SK-N-SH treated with all-trans-retinoic acid at 6 μM for 48 hours (cell line): ENCODE measurements at regions not wholly inside any gene's neighbourhood (a gene's known extent, or its start where the extent isn't known, plus 50 kb on each side); places are given as distances from the start of the nearest gene placed in this dataset.

Source experiments
- ATAC-seq: fragments of 200-7000 bp; cut with Tn5 transposase; 3 replicates; pipeline ENCODE4 v1.9.1; 2020; ENCODE audit warnings: mild to moderate bottlenecking, moderate library complexity
- ARNTL ChIP-seq: fragments of 450-650 bp; formaldehyde crosslinking; IDR thresholded peaks from 2 replicates; pipeline ENCODE4 v1.5.0; 2020; ENCODE audit warnings: low read depth, mild to moderate bottlenecking, moderate library complexity, borderline replicate concordance
- BACH2 ChIP-seq: fragments of 250-450 bp; sonication (Bioruptor Pico); IDR thresholded peaks from 2 replicates; pipeline ENCODE4 v1.9.0; 2021; ENCODE audit warnings: mild to moderate bottlenecking, borderline replicate concordance
- CSDC2 ChIP-seq: fragments of 250-450 bp; sonication (Bioruptor Pico); IDR thresholded peaks from 2 replicates; pipeline ENCODE4 v1.5.0; 2020; ENCODE audit warnings: mild to moderate bottlenecking, moderate library complexity
- CSRNP3 ChIP-seq: fragments of 250-450 bp; sonication (Bioruptor Pico); IDR thresholded peaks from 2 replicates; pipeline ENCODE4 v1.5.1; 2021; ENCODE audit warnings: mild to moderate bottlenecking, moderate library complexity
- ESRRG ChIP-seq: fragments of 250-450 bp; sonication (Bioruptor Pico); IDR thresholded peaks from 2 replicates; pipeline ENCODE4 v1.6.1; 2021; ENCODE audit warnings: mild to moderate bottlenecking
- GLIS3 ChIP-seq: fragments of 250-450 bp; sonication (Bioruptor Pico); IDR thresholded peaks from 2 replicates; pipeline ENCODE4 v1.5.0; 2020; ENCODE audit warnings: mild to moderate bottlenecking, moderate library complexity
- ISL1 ChIP-seq: fragments of 250-450 bp; sonication (Bioruptor Pico); IDR thresholded peaks from 2 replicates; pipeline ENCODE4 v2.1.2; 2022; ENCODE audit warnings: mild to moderate bottlenecking, moderate library complexity
- OSR1 ChIP-seq: fragments of 250-450 bp; sonication (Bioruptor Pico); IDR thresholded peaks from 2 replicates; pipeline ENCODE4 v1.8.0; 2022; ENCODE audit warnings: moderate library complexity, mild to moderate bottlenecking, inconsistent platforms
- POU6F1 ChIP-seq: fragments of 250-450 bp; sonication (Bioruptor Pico); IDR thresholded peaks from 2 replicates; pipeline ENCODE4 v1.8.0; 2021; ENCODE audit warnings: low read depth, mild to moderate bottlenecking, moderate library complexity, borderline replicate concordance
- PPARA ChIP-seq: fragments of 250-450 bp; sonication (Bioruptor Pico); IDR thresholded peaks from 2 replicates; pipeline ENCODE4 v1.5.0; 2020; ENCODE audit warnings: mild to moderate bottlenecking, borderline replicate concordance
- RARB ChIP-seq: fragments of 250-450 bp; sonication (Bioruptor Pico); IDR thresholded peaks from 2 replicates; pipeline ENCODE4 v1.8.0; 2021; ENCODE audit warnings: mild to moderate bottlenecking, moderate library complexity
- SNAI2 ChIP-seq: fragments of 250-450 bp; sonication (Bioruptor Pico); IDR thresholded peaks from 2 replicates; pipeline ENCODE4 v1.5.0; 2020; ENCODE audit warnings: mild to moderate bottlenecking, moderate library complexity
- TCF4 ChIP-seq: fragments of 250-450 bp; sonication (Bioruptor Pico); IDR thresholded peaks from 2 replicates; pipeline ENCODE4 v1.8.0; 2021; ENCODE audit warnings: mild to moderate bottlenecking, moderate library complexity, borderline replicate concordance
- TOX ChIP-seq: fragments of 250-450 bp; sonication (Bioruptor Pico); IDR thresholded peaks from 2 replicates; pipeline ENCODE4 v1.8.0; 2021; ENCODE audit warnings: mild to moderate bottlenecking, moderate library complexity, borderline replicate concordance
- ZC3H10 ChIP-seq: fragments of 250-450 bp; sonication (Bioruptor Pico); IDR thresholded peaks from 2 replicates; pipeline ENCODE4 v1.5.1; 2021; ENCODE audit warnings: mild to moderate bottlenecking, moderate library complexity
- ZFP3 ChIP-seq: fragments of 250-450 bp; sonication (Bioruptor Pico); IDR thresholded peaks from 2 replicates; pipeline ENCODE4 v1.5.0; 2020; ENCODE audit warnings: mild to moderate bottlenecking, moderate library complexity
- ZFP30 ChIP-seq: fragments of 450-650 bp; formaldehyde crosslinking; IDR thresholded peaks from 2 replicates; pipeline ENCODE4 v1.5.0; 2022; ENCODE audit warnings: mild to moderate bottlenecking, moderate library complexity
- ZNF565 ChIP-seq: fragments of 450-650 bp; formaldehyde crosslinking; conservative IDR thresholded peaks from 2 replicates; pipeline ENCODE4 v1.5.0; 2020; ENCODE audit warnings: low read depth, mild to moderate bottlenecking, moderate library complexity
- ZNF70 ChIP-seq: fragments of 450-650 bp; formaldehyde crosslinking; IDR thresholded peaks from 2 replicates; pipeline ENCODE4 v1.5.0; 2020; ENCODE audit warnings: mild to moderate bottlenecking, moderate library complexity
- ZNF8 ChIP-seq: fragments of 450-650 bp; formaldehyde crosslinking; IDR thresholded peaks from 2 replicates; pipeline ENCODE4 v1.5.0; 2020; ENCODE audit warnings: mild to moderate bottlenecking, moderate library complexity
- TF ChIP-seq, protein P1 (sequence below): fragments of 250-450 bp; sonication (Bioruptor Pico); IDR thresholded peaks from 2 replicates; pipeline ENCODE4 v1.8.0; 2020; ENCODE audit warnings: mild to moderate bottlenecking, moderate library complexity, borderline replicate concordance
- TF ChIP-seq, protein P2 (sequence below): fragments of 250-450 bp; sonication (Bioruptor Pico); IDR thresholded peaks from 2 replicates; pipeline ENCODE4 v1.5.1; 2020; ENCODE audit warnings: low read depth, mild to moderate bottlenecking, moderate library complexity
- TF ChIP-seq, protein P3 (sequence below): fragments of 250-450 bp; sonication (Bioruptor Pico); IDR thresholded peaks from 2 replicates; pipeline ENCODE4 v1.5.0; 2020; ENCODE audit warnings: mild to moderate bottlenecking, moderate library complexity

DNA sequence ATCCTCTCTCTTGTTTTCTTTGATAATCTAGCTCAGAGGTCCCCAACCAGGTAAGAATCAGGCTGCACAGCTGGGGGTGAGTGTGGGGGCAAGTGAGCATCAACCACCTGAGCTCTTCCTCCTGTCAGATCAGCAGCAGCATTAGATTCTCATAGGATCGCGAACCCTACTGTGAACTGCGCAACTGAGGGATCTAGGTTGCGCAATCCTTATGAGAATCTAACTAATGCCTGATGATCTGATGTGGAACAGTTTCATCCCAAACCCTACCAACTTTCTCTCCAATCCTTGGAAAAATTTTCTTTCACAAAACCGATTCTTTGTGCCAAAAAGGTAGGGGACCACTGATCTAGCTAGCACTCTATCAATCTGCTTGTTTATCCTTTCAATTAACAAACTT lies 678.3 kb downstream of the CBLN2 start:
- no peak for TF ChIP-seq ESRRG (CRISPR knock-in tag)
- TF ChIP-seq, protein P1, sequence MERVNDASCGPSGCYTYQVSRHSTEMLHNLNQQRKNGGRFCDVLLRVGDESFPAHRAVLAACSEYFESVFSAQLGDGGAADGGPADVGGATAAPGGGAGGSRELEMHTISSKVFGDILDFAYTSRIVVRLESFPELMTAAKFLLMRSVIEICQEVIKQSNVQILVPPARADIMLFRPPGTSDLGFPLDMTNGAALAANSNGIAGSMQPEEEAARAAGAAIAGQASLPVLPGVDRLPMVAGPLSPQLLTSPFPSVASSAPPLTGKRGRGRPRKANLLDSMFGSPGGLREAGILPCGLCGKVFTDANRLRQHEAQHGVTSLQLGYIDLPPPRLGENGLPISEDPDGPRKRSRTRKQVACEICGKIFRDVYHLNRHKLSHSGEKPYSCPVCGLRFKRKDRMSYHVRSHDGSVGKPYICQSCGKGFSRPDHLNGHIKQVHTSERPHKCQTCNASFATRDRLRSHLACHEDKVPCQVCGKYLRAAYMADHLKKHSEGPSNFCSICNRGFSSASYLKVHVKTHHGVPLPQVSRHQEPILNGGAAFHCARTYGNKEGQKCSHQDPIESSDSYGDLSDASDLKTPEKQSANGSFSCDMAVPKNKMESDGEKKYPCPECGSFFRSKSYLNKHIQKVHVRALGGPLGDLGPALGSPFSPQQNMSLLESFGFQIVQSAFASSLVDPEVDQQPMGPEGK (CRISPR knock-in tag) = no peak
- no peak for ATAC-seq

DNA sequence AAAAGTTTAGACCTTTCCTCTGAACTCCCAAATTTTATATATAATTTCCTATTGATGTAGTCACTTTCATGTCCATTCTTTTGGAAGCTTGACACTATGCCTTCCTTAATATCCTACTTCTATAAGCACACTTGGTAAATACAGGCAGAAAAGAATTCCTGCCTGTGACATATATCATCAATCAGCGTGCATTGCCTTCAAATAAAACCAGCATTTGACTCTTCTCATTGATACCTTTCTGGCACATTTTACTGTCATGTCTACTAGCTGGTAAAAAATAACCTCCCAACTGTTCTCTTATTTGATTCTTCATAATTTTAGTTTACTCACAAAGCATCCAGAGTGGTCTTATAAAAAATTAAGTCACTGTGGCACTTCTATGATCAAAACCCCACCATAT lies 693.5 kb downstream of the CBLN2 start:
- TF ChIP-seq BACH2 (CRISPR knock-in tag) (no peak), ZNF8 (no peak), PPARA (CRISPR knock-in tag) (no peak), POU6F1 (CRISPR knock-in tag) (no peak), ZNF70 (CRISPR knock-in tag) (no peak), ZNF565 (CRISPR knock-in tag) (no peak), RARB (CRISPR knock-in tag) (no peak), ISL1 (CRISPR knock-in tag) (no peak), OSR1 (CRISPR knock-in tag) (no peak), TCF4 (no peak), SNAI2 (CRISPR knock-in tag) (no peak), GLIS3 (CRISPR knock-in tag) (no peak), ESRRG (CRISPR knock-in tag) (no peak), CSDC2 (CRISPR knock-in tag) (no peak), TOX (no peak)
- TF ChIP-seq, protein P2, sequence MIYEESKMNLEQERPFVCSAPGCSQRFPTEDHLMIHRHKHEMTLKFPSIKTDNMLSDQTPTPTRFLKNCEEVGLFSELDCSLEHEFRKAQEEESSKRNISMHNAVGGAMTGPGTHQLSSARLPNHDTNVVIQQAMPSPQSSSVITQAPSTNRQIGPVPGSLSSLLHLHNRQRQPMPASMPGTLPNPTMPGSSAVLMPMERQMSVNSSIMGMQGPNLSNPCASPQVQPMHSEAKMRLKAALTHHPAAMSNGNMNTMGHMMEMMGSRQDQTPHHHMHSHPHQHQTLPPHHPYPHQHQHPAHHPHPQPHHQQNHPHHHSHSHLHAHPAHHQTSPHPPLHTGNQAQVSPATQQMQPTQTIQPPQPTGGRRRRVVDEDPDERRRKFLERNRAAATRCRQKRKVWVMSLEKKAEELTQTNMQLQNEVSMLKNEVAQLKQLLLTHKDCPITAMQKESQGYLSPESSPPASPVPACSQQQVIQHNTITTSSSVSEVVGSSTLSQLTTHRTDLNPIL (CRISPR knock-in tag) = no peak
- TF ChIP-seq, protein P3, sequence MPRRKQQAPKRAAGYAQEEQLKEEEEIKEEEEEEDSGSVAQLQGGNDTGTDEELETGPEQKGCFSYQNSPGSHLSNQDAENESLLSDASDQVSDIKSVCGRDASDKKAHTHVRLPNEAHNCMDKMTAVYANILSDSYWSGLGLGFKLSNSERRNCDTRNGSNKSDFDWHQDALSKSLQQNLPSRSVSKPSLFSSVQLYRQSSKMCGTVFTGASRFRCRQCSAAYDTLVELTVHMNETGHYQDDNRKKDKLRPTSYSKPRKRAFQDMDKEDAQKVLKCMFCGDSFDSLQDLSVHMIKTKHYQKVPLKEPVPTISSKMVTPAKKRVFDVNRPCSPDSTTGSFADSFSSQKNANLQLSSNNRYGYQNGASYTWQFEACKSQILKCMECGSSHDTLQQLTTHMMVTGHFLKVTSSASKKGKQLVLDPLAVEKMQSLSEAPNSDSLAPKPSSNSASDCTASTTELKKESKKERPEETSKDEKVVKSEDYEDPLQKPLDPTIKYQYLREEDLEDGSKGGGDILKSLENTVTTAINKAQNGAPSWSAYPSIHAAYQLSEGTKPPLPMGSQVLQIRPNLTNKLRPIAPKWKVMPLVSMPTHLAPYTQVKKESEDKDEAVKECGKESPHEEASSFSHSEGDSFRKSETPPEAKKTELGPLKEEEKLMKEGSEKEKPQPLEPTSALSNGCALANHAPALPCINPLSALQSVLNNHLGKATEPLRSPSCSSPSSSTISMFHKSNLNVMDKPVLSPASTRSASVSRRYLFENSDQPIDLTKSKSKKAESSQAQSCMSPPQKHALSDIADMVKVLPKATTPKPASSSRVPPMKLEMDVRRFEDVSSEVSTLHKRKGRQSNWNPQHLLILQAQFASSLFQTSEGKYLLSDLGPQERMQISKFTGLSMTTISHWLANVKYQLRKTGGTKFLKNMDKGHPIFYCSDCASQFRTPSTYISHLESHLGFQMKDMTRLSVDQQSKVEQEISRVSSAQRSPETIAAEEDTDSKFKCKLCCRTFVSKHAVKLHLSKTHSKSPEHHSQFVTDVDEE = no peak
- no peak for ATAC-seq

- no peak for ATAC-seq
- TF ChIP-seq ZC3H10 (CRISPR knock-in tag) = no peak
- TF ChIP-seq PPARA (CRISPR knock-in tag) = no peak
- no peak for TF ChIP-seq ARNTL (CRISPR knock-in tag)
- no peak for TF ChIP-seq SNAI2 (CRISPR knock-in tag)
- TF ChIP-seq ESRRG (CRISPR knock-in tag) = no peak
- TF ChIP-seq TCF4 = no peak
- no peak for TF ChIP-seq GLIS3 (CRISPR knock-in tag)
- TF ChIP-seq CSRNP3 (CRISPR knock-in tag) = no peak
- no peak for TF ChIP-seq ZFP30 (CRISPR knock-in tag)
- TF ChIP-seq, protein P3 = no peak
- no peak for TF ChIP-seq TOX
- TF ChIP-seq CSDC2 (CRISPR knock-in tag) = no peak
- TF ChIP-seq, protein P2 (CRISPR knock-in tag) = no peak
- TF ChIP-seq ZNF8 = no peak
- TF ChIP-seq OSR1 (CRISPR knock-in tag) = no peak
- TF ChIP-seq BACH2 (CRISPR knock-in tag) = no peak
- TF ChIP-seq ZFP3 (CRISPR knock-in tag) = no peak
Observed at GRCh38 chr18:71849407-71849806, 694.7 kb downstream of the CBLN2 start.
